Non-pigmented ciliary epithelial cell (primary cell): ENCODE measurements at regions not wholly inside any gene's neighbourhood (a gene's known extent, or its start where the extent isn't known, plus 50 kb on each side); places are given as distances from the start of the nearest gene placed in this dataset.
A peak's percentile ranks its signal among the peaks of the same experiment; 100 is the strongest.

ENCODE experiments used
- DNase-seq: peaks from one replicate; pipeline ENCODE4 v3.0.0-alpha.2; 2010; ENCODE audit warnings: low read depth

DNA sequence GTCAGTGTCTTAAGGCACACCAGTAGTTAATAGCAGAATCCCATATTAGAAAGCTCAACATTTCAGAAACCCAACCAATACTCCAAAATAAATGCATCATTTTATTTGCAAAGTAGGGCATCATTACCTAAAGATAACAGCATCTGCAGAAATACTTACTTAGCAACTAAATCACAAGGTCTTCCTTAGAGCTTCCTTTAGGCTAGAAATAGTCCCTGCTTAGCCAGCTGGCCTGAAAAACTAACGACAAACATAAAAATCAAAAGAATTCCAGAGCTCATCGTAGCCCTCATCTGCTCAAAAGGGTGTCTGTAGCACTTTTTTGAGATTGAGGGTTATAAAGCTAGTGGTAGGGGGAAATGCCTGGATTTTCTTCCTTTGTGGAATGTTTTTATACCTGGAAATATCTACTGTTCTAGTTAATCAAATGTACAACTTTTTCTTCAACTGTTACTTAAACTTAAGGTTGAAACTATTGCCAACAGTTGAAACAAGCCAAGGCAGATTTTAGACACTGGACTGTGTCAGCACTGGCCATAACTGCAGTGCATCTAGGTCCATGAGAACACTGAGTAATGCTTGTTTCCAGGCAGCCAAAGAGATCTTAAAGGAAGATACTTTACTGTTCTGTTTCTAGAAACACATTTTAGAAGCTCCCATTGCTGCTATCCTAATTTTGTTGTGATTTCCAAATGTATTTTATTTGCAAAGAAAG lies 129.4 kb upstream of the RASA1 start:
- DNase-seq, result no peak

DNA sequence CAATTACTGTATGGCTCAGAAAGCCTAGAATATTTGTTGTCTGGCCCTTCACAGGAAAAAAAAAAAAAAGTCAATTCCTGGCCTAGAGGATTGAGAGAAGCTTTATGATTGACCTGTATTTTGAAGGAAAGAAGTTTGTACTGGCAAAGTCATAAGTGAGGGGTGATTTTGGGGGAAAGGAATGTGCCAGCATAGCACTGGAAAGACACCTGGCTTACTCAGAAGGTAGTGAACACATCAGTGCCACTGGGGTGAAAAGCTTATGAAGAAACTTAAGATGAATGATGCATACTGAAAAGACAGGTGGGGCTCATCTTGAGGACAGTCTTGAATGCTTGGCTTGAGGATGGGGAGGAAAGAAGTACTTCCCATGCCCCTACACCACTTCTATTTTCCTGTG lies 127.9 kb upstream of the RASA1 start:
- DNase-seq, result no peak

DNA sequence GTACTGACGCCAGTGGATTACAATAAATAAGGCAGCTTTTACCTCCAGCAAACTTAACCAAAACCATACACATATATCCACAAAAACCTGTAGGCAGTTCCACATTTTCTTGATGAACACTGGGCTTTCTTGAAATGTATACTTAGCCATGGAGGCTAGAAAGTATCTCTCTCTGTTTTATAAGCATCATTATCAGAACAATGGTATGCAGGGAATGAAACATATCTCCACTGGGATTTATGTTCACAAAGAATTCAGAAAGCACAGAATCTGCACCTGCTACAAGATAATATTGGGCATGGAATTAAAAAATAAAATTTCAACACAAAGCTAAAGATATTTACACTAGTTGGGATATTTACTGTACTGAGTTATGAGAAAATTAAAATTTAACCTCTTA lies 126.1 kb upstream of the RASA1 start:
- no peak for DNase-seq

DNA sequence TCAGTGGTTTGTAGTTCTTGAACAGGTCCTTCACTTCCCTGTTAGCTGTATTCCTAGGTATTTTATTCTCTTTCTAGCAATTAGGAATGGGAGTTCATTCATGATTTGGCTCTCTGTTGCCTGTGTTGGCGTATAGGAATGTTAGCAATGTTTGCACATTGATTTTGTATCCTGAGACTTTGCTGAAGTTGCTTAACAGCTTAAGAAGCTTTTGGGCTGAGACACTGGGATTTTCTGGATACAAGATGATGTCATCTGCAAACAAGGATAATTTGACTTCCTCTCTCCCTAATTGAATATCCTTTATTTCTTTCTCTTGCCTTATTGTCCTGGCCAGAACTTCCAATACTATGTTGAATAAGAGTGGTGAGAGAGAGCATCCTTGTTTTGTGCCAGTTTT lies 121.8 kb upstream of the RASA1 start:
- DNase-seq, result peak; percentile 67

DNA sequence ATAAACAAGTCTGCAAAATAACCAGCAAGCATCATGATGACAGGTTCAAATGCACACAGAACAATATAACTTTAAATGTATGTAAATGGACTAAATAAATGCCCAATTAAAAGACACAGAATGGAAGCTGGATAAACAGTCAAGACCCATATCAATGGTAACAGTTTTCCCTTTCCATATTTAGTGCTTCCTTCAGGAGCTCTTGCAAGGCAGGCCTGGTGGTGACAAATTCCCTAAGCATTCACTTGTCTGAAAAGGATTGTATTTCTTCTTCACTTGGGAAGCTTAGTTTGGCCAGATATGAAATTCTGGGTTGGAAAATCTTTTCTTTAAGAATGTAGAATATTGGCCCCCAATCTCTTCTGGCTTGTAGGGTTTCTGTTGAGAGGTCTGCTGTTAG lies 120.2 kb upstream of the RASA1 start:
- DNase-seq, result no peak

DNA sequence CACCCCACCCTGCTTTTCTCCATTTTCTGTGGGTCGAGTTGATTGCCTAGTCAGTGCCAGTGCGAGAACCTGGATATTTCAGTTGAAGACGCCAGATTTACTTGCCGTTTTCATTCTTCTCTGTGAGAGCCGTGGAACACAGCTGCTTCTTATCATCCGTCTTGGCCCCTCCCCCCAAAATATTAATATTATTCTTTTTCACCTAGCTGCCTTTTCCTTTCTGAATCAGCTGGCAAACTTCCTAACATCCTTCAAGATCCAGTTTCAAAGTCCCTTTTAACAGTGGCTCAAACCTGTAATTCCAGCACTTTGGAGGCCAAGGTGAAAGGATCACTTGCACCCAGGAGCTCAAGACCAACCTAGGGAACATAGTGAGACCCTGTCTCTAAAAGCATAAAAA lies 117.1 kb upstream of the RASA1 start:
- no peak for DNase-seq

DNA sequence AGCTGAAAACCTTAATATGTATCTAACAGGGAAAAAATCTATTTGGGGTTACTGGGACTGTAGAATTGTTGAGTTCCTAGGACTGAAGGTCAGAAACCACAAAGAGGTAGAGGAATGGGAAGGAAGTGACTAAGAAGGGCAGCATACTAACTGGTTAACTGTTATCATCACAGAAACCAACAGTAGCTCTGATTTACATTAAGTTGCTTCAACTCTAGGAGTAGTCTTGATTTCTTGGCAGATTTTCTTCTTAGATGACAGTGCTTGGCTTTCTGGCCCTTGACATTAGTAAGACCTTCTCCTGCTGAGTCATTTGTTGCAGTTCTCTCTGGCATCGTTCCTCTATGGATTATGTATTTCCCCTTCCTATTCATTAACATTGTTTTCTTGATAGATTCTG lies 116.1 kb upstream of the RASA1 start:
- DNase-seq, result peak; percentile 92

DNA sequence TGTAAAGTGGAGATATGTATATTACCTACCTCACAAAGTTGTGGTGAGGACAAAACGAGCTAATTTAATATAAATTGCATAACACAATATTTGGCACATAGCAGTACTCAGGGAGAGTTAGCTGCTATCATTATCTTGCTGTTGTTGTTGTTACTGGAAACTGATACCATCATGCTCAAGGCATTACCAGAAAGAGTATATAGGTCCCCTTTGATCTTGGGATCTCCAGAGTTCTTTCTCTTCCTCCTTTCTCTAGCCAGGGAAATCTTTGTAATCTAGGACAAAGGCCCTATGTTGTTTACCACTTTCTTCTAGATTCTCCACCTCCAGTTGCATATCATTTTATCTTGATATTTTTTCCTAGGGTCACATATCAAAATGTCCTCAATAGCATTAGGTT lies 114.8 kb upstream of the RASA1 start:
- DNase-seq, result no peak

DNA sequence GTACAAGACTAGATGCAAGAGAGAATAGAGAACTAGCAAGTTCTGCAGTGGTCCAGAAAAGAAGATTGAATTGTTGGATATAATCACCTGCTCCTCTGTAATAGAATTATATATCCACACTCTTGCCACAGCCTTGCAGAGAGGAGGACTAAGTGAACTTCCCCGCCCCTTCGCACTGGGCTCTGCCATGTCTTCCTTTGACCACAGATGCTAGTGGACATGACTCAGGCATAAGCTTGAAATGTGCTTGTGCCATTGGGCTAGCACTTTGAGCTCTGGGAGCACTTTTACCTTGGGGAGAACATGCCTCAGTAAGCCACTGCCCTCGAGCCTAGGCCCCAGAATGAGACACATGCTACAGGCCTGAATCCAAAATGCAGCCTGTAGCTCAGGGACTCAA lies 113.5 kb upstream of the RASA1 start:
- DNase-seq, result no peak

DNA sequence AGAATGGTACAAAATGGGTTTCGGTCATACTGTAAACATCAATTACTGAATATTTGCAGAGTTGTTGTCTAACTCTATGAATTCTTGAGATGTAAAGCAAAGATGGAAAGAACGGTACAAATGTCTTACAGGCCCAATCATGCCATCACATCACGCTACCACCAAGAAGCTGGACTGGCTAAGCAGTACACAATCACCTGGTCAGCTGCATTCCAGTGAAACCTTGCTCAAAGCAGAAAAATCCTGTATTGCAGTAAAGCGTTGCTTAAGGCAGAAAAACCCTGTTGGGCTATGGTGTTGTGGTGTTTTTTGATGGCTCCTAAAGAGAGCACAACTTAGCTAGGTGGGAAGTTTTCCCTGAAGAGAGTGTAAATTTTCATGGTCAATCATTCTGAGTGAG lies 112.6 kb upstream of the RASA1 start:
- DNase-seq, result no peak

DNA sequence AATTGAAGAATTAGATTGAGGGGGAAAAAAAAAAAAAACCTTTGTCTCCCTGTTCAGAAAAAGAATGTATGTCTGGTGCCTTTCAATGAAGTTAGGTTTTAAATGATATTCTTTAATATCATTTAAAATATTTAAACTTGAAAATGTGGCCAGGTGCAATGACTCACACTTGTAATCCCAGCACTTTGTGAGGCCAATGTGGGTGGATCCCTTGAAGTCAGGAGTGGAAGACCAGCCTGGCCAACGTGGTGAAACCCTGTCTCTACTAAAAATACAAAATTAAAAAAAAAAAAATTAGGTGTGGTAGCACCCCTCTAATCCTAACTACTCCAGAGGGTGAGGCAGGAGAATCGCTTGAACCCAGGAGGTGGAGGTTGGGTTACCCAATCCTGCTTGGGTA lies 111.1 kb upstream of the RASA1 start:
- DNase-seq, result no peak

DNA sequence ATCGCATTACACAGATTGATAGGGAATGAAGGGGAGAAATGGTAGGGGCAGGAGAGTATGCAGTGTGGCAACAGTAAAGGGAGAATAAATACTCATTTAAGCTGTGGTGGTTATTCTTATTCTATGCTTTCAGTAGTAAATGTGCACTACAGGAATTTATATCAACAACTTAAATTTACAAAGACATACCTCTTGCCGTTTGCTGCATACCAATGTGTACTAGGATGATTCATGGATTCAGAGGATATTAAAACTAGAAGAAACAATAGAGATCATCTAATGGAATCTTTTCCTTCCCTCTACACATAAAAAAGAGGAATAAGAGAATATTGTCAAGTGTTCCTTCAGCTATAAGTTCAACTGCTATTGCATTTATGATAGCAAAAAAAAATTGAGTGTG lies 103.3 kb upstream of the RASA1 start:
- no peak for DNase-seq

DNA sequence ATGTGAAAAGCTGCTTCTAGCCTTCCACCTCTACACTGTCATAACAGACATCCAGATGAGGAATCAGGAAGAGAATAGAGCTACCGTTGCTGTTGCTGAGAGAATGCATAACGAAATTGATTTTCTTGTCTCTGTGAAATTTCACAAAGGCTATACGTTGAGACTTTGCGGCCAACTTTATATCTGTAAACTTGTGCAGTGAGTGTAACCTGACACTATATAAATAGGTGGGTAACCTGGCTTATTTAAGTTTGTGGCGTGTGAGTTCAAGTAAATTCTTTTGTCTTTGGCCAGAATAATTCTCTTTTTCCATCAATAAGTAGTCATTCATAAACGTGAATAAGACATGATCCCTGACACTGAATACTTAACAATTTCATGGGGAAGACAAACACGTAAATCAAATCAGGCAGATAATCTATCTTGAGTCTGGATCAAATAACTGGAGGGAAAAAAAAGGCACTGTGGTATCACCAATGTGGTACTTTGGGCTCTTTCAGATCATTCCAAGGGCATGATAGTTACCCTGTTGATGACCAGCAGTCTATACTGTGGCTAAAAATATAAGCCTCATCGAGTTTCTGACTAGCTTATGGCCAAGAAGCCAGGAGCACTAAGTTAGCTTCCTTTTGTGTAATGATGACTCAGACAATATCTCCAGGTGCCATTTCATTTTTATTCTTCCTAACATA lies 98.2 kb upstream of the RASA1 start:
- no peak for DNase-seq

DNA sequence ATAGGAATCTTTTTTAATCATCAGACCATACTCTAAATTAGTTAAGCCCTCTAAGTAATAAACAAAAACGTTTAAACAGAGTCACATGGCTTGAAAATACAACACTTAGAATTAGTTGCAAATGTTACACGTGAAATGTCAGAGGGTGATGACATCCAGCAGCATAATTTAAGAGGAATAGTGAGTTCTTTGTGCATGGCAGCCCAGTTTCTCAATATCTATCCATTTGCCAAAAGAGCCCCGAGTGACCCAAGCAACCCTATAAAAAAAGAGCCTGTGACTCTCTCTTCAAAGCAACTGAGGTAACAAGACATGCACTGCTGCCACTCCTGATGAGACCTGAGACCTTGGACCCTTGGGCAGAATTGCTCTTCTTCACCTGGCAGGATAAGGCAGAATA lies 96.9 kb upstream of the RASA1 start:
- no peak for DNase-seq

DNA sequence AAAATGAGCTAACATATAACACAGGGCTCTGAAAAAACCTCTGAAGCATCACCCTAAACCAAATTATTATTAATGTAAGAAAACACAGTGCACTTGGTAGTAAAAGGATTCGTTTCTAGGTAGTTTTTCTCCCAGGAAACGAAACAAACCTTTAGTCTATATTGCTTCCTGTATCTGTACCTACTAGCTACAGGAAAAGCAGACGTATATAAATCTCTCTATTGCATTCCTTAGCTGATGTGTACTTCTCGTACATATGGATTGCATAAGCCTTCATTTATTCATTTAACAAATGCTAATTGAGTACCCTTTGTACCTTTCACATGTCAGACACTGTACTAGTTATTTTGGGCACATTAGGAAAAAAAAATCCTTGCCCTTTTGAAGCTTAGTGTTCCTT lies 85.0 kb upstream of the RASA1 start:
- DNase-seq, result no peak

DNA sequence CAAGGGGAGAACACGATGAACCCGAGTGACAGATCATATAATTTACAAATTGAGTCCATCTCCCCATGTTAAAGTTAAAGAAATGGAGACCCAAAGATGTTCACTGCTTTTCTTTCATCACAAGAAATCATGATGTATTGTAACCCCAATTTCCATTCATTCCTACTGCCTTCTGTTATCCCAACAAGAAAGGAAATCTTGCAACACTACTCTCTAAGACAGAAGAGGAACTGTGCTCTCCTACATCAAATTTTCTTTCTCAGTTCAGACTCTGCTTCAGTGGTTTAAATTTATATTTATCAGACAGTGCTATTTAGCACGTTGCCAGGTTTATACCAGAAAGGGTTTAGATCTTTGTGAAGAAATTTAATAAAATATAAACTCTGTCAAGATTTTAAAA lies 83.8 kb upstream of the RASA1 start:
- DNase-seq, result no peak

DNA sequence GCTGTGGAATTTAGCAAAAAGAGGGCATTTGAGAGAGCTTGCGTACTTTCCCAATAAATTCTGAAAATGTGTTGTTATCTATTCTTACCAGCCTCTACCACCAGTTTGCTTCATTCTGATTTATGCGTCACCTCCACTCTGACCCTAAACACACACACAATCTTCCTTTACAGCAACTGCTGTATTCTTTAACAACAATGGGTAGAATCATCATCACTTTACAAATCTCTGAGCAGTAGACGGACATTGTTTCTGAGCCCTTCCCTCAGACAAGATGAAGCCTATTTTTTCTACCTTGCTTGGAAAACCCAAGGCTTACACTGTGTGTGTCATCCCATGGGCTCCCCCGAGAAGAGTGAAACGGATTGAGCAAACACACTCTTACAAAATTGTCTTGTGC lies 83.1 kb upstream of the RASA1 start:
- no peak for DNase-seq

DNA sequence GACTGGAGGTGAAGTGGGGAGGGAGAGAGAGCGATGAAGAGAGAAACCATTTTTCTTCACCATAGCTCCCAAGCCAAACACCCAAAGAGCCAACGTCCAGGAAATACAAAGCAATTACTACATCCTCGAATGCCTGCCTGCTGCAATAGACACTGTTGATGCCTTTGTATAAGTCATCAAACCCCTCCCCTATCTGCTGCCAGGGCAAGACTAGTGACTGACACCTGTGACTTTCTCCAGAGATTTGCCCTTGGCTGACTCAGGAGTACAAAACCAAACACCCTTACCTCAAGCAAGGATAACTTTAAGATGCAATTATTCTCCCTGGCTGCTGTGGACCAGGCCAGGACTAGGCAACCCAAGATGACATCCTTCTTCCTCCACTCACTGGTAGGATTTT lies 81.8 kb upstream of the RASA1 start:
- no peak for DNase-seq

DNA sequence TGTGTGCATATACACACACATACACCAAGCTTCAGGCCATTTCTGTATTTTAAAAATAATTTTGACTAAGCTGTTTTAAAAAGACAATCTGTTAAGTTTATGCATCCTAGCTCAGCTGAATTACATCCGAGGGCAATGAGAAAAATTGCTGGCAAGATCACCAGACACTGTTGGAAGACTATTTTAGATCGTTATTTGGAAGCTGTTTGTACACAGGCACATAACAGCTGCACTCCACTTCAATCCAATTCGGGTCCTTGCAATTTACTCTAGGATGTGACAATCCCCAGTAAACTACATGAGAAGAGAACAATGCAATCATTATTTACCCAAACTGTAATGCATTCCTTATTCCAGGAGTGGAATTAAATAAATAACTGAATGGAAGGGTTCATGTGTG lies 79.3 kb upstream of the RASA1 start:
- DNase-seq, result no peak

DNA sequence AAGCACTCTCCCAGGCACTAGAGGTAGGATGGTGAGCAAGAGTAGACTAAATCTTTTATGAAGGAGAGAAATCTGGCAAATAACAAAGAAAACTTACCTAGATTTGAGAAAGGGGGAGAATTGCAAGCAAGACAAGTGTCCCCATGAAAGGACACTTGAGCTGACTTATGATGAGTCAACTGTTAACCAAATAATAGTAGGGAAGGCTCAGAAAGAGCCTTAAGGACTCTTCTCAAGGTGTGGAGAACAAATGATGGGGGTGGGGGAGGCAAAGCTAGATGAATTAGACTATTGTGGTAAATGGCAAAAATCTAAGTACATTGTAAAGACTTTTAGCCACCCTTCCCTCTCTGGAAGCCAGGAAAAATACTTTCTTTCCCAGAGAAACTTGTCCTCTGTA lies 77.6 kb upstream of the RASA1 start:
- DNase-seq, result no peak

DNA sequence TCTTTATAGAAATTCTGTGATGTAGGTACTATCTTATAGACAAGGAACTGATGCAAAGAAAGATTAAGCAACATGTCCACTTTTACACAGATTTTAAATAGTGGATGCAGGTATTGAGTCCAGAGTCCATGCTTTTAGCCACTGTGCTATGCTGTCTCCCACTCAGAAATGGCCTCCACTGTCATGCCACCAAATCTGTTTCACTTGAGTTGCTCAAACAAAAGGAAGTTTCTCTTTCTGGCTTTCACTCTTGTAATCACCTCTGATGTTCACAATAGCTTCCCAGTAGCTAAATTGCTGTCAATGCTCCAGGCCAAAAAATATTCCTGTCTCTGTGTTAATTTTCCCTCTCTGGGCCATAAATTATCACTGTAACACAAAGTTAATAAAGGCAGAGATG lies 77.0 kb upstream of the RASA1 start:
- DNase-seq, result no peak

DNA sequence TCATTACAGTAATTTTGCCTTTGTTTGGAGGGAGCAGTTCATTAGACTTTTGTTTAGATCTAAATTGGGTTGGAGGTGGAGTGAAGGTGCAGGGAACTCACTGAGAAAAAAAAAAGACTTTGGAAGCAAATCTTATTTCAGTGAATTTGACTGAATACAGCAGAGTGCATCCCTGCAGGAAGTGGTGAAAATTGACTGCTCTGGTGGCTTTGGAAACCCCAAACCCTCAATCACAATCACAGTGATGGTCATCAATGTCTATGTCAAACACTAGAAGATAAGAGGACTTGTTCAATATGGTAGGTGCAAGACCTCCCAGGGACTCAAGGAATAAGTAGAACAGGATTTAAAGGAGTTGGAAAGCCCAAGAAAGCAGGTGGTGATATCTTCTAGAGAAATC lies 76.0 kb upstream of the RASA1 start:
- DNase-seq, result no peak

DNA sequence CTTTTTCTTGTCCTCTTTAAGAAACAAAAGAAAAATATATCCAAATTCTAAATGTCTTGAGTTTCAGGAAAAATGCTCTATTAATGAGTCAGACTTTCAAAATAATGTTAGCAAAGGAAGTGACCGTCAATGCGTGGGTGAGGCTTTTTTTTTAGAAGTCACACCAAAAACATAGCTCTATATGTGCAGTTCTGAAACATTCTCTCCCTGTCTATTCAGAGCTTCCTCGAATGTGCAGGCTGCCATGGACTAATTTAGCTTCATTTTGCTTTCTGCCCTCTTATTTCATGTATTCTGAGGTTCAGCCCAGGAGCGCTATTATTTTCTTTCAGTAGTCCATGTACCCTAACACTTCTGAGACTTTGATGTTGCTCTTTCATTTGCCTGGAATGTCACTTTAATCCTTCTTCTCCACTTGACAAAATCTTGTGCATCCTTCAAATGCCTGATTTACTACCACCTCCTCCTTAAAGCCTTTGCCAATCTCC lies 72.5 kb upstream of the RASA1 start:
- DNase-seq, result peak; percentile 67

DNA sequence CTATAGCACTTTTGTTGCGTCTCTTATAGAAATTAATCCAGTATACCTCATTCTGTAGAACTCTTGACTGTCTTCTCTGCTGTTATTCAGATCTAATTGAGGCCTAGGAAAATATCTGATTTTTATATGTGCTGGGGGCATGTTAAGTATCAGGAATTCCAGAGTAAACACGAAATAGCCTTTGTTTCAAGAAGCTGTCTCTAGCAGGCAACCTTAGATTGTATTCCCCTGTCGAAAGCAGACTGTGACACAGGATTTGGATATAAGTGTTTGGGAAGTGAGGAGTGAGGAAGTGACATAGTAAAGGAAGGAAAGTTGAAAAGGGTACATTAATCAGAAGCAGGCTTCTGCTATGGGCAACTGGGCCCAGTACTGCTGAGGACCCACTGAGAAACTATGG lies 72.1 kb upstream of the RASA1 start:
- DNase-seq, result no peak
